SK-N-SH (cell line): ENCODE measurements at regions not wholly inside any gene's neighbourhood (a gene's known extent, or its start where the extent isn't known, plus 50 kb on each side); places are given as distances from the start of the nearest gene placed in this dataset.

Experiments
- CTCF ChIA-PET: fragments of 300-600, 350-600 bp; formaldehyde crosslinking; extraction: SDS; loops from one replicate; lab custom pipeline; 2021; lab: Yijun Ruan, JAX
- POLR2A ChIA-PET: fragments of 350-600 bp; sonication (Branson Sonifier 250); formaldehyde crosslinking; extraction: SDS; loops from one replicate; lab custom pipeline; 2020; ENCODE audit warnings: antibody characterized with exemption, inconsistent platforms; lab: Yijun Ruan, JAX
- DNase-seq: peaks from one replicate; pipeline ENCODE4 v3.0.0; 2012
- H2AFZ ChIP-seq: fragments of 200-600 bp; sonication (generic); 2 replicates; pipeline ENCODE4 v1.8.1; 2016; ENCODE audit warnings: antibody characterized with exemption, mild to moderate bottlenecking, low read depth
- H3F3A ChIP-seq: fragments of 200-600 bp; sonication (generic); replicated peaks from 2 replicates; pipeline ENCODE3; 2016; ENCODE audit warnings: antibody characterized with exemption, mild to moderate bottlenecking; ENCODE audit not compliant: insufficient read depth
- H3K27ac ChIP-seq, 2 experiments: fragments of 200-500 bp in 1 of 2; fragments of 200-600 bp in 1 of 2; sonication (Bioruptor generic) in 1 of 2; sonication (generic), shearing (Covaris generic) in 1 of 2; 2 replicates each; pipeline versions ENCODE4 v1.5.1 to v1.6.1; 2014 to 2016; ENCODE audit warnings: low read depth in 2 of 2, inconsistent platforms in 1 of 2, low read length in 1 of 2, mild to moderate bottlenecking in 1 of 2, mixed read lengths in 1 of 2
- H3K27me3 ChIP-seq: fragments of 200-600 bp; sonication (generic), shearing (Covaris generic); 2 replicates; pipeline ENCODE4 v1.6.1; 2016; ENCODE audit warnings: mixed run types; ENCODE audit not compliant: insufficient read depth
- H3K36me3 ChIP-seq, 2 experiments: fragments of 200-500 bp in 1 of 2; fragments of 200-600 bp in 1 of 2; sonication (Bioruptor generic) in 1 of 2; sonication (generic) in 1 of 2; replicated peaks in 1 of 2; 2 replicates each; pipeline versions ENCODE3 to v1.5.1; 2014 to 2016; ENCODE audit warnings: low read length in 1 of 2, mild to moderate bottlenecking in 1 of 2; ENCODE audit not compliant: insufficient read depth in 2 of 2, control insufficient read depth in 1 of 2
- H3K4me1 ChIP-seq, 2 experiments: fragments of 200-500 bp in 1 of 2; fragments of 200-600 bp in 1 of 2; sonication (Bioruptor generic) in 1 of 2; sonication (generic), shearing (Covaris generic) in 1 of 2; 2 replicates each; pipeline versions ENCODE4 v1.5.1 to v1.6.1; 2014 to 2016; ENCODE audit warnings: low read depth in 1 of 2, low read length in 1 of 2, mixed run types in 1 of 2; ENCODE audit not compliant: insufficient read depth in 2 of 2, control insufficient read depth in 1 of 2
- H3K4me2 ChIP-seq: fragments of 200-600 bp; sonication (generic), shearing (Covaris generic); 2 replicates; pipeline ENCODE4 v1.6.1; 2017; ENCODE audit warnings: mixed run types
- H3K4me3 ChIP-seq, 2 experiments: fragments of 200-500 bp in 1 of 2; fragments of 200-600 bp in 1 of 2; sonication (Bioruptor generic) in 1 of 2; sonication (generic), shearing (Covaris generic) in 1 of 2; 2 replicates each; pipeline versions ENCODE4 v1.5.1 to v1.8.1; 2014 to 2016; ENCODE audit warnings: low read depth in 2 of 2, inconsistent platforms in 1 of 2, low read length in 1 of 2, mild to moderate bottlenecking in 1 of 2, mixed read lengths in 1 of 2, moderate library complexity in 1 of 2
- H3K79me2 ChIP-seq: fragments of 200-600 bp; sonication (generic); 2 replicates; pipeline ENCODE4 v1.8.1; 2017; ENCODE audit warnings: mild to moderate bottlenecking; ENCODE audit not compliant: insufficient read depth
- H3K9ac ChIP-seq: fragments of 200-600 bp; sonication (generic); 2 replicates; pipeline ENCODE4 v1.6.1; 2017; ENCODE audit warnings: mixed run types
- H3K9me2 ChIP-seq: fragments of 200-600 bp; sonication (generic); 2 replicates; pipeline ENCODE4 v1.6.1; 2017; ENCODE audit warnings: mixed run types
- H3K9me3 ChIP-seq: fragments of 200-600 bp; sonication (generic); 2 replicates; pipeline ENCODE4 v1.6.1; 2017; ENCODE audit warnings: mixed run types, mild to moderate bottlenecking, moderate library complexity
- H4K20me1 ChIP-seq: fragments of 200-600 bp; sonication (generic); 2 replicates; pipeline ENCODE4 v1.6.1; 2017; ENCODE audit warnings: mild to moderate bottlenecking, mixed run types; ENCODE audit not compliant: insufficient read depth
- CHD2 ChIP-seq: fragments of 150-350 bp; IDR thresholded peaks from 2 replicates; pipeline ENCODE4 v1.6.1; 2018; ENCODE audit warnings: low read length; ENCODE audit not compliant: partially characterized antibody
- EZH2phosphoT487 ChIP-seq: fragments of 200-600 bp; sonication (generic); IDR thresholded peaks from 2 replicates; pipeline ENCODE4 v1.6.1; 2017; ENCODE audit warnings: low read depth, mixed run types, mild to moderate bottlenecking, antibody characterized with exemption, moderate library complexity, borderline replicate concordance
- FOSL2 ChIP-seq: IDR thresholded peaks from 2 replicates; pipeline ENCODE4 v1.4.0; 2012; ENCODE audit warnings: low read depth, mild to moderate bottlenecking, moderate library complexity, borderline replicate concordance
- FOXJ3 ChIP-seq: sonication (generic); formaldehyde crosslinking; IDR thresholded peaks from 2 replicates; pipeline ENCODE4 v1.5.1; 2020; ENCODE audit warnings: mild to moderate bottlenecking, missing genetic modification reagents
- GABPA ChIP-seq: IDR thresholded peaks from 2 replicates; pipeline ENCODE4 v1.4.0; 2012; ENCODE audit warnings: low read depth, mild to moderate bottlenecking
- MEF2A ChIP-seq: IDR thresholded peaks from 2 replicates; pipeline ENCODE4 v1.4.0; 2012; ENCODE audit warnings: low read depth, borderline replicate concordance
- MXI1 ChIP-seq: IDR thresholded peaks from 2 replicates; pipeline ENCODE4 v1.6.1; 2012; ENCODE audit warnings: mild to moderate bottlenecking, low read depth, low read length, improper control_type of control experiment
- POLR2AphosphoS5 ChIP-seq: IDR thresholded peaks from 2 replicates; pipeline ENCODE4 v1.6.1; 2012; ENCODE audit warnings: low read depth, low read length
- RAD21 ChIP-seq: IDR thresholded peaks from 2 replicates; pipeline ENCODE4 v1.6.1; 2012; ENCODE audit warnings: mild to moderate bottlenecking, low read length
- REST ChIP-seq: IDR thresholded peaks from 2 replicates; pipeline ENCODE4 v1.6.1; 2012; ENCODE audit warnings: mild to moderate bottlenecking, low read depth, low read length, moderate library complexity
- RXRA ChIP-seq: IDR thresholded peaks from 2 replicates; pipeline ENCODE4 v1.4.0; 2012; ENCODE audit warnings: low read depth, mild to moderate bottlenecking, borderline replicate concordance
- SIN3A ChIP-seq: IDR thresholded peaks from 2 replicates; pipeline ENCODE4 v1.6.1; 2012; ENCODE audit warnings: low read depth, mild to moderate bottlenecking, low read length, moderate library complexity, borderline replicate concordance
- SMC3 ChIP-seq: IDR thresholded peaks from 2 replicates; pipeline ENCODE4 v1.6.1; 2012; ENCODE audit warnings: low read depth, low read length, improper control_type of control experiment
- TAF1 ChIP-seq: IDR thresholded peaks from 2 replicates; pipeline ENCODE4 v1.6.1; 2012; ENCODE audit warnings: low read depth, mild to moderate bottlenecking, low read length, moderate library complexity, borderline replicate concordance
- TEAD4 ChIP-seq: IDR thresholded peaks from 2 replicates; pipeline ENCODE4 v1.4.0; 2012; ENCODE audit warnings: mild to moderate bottlenecking, borderline replicate concordance; ENCODE audit not compliant: insufficient read depth
- USF1 ChIP-seq: IDR thresholded peaks from 2 replicates; pipeline ENCODE4 v1.4.0; 2012; ENCODE audit warnings: low read depth, borderline replicate concordance
- USF2 ChIP-seq: fragments of 150-350 bp; IDR thresholded peaks from 2 replicates; pipeline ENCODE4 v1.6.1; 2017; ENCODE audit warnings: antibody characterized with exemption, low read length, low read depth, borderline replicate concordance
- WGBS: methylation state at CpG from one replicate; pipeline ENCODE4 v1.1.6; 2017; ENCODE audit warnings: low lambda C conversion rate; 5-methylcytosine and 5-hydroxymethylcytosine counted together
- TF ChIP-seq, protein P1 (sequence below): IDR thresholded peaks from 2 replicates; pipeline ENCODE4 v1.4.0; 2012; ENCODE audit warnings: low read depth, borderline replicate concordance
- TF ChIP-seq, protein P2 (sequence below): fragments of 200-600 bp; sonication (generic); IDR thresholded peaks from 2 replicates; pipeline ENCODE4 v1.6.1; 2017; ENCODE audit warnings: antibody characterized with exemption, mild to moderate bottlenecking, moderate library complexity

GRCh38 chr6:137414599-137414998 lies 79.6 kb downstream of the OLIG3 start (continued):
- TF ChIP-seq, protein P1, sequence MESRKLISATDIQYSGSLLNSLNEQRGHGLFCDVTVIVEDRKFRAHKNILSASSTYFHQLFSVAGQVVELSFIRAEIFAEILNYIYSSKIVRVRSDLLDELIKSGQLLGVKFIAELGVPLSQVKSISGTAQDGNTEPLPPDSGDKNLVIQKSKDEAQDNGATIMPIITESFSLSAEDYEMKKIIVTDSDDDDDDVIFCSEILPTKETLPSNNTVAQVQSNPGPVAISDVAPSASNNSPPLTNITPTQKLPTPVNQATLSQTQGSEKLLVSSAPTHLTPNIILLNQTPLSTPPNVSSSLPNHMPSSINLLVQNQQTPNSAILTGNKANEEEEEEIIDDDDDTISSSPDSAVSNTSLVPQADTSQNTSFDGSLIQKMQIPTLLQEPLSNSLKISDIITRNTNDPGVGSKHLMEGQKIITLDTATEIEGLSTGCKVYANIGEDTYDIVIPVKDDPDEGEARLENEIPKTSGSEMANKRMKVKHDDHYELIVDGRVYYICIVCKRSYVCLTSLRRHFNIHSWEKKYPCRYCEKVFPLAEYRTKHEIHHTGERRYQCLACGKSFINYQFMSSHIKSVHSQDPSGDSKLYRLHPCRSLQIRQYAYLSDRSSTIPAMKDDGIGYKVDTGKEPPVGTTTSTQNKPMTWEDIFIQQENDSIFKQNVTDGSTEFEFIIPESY: no peak
- TF ChIP-seq MXI1 (no peak), SIN3A (no peak), FOSL2 (no peak), SMC3 (no peak)

DNA sequence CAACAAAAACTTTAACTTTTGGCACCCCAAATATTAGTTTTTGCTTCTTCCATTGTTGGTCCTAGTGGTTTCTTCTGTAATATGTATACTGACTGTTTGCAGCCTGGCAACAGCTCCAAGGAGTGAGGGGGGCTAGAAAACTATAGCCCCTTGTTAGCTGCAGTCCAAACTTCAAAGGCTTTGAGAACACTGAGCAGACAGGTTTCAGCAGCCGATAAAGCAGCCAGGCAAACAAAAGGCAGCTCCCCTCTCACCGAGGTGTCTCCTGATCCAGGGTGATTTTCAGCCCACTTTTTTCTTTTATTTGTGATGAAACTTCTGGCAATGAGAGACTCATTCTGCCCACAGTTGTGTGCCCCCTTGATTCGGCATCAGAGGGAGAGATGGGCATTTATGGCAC lies 80.7 kb downstream of the OLIG3 start:
- no peaks in the 10 kb centered on the region for H3K9me2 ChIP-seq
- H2AFZ ChIP-seq: no peak overlapping the region
- H3K4me3 ChIP-seq: no peak overlapping the region
- H3K79me2 ChIP-seq: no peaks in the 10 kb centered on the region
- no peak overlapping the region for H3K9ac ChIP-seq
- H3K36me3 ChIP-seq: no peaks in the 10 kb centered on the region
- ChIA-PET CTCF (interaction anchor here (1.4 kb wide), 1 partner anchor 14 kb away, joined by 4 read pairs; no protein-coding TSS in a partner anchor), POLR2A (no interaction called here)
- no peaks in the 10 kb centered on the region for H4K20me1 ChIP-seq
- no peak overlapping the region for H3K27ac ChIP-seq
- H3K4me2 ChIP-seq: no peak overlapping the region
- no peaks in the 10 kb centered on the region; a peak in 1 of 4 replicates for H3K4me1 ChIP-seq
- DNase-seq: no peak
- WGBS: 8% methylated on average over 3 of the region's 3 CpGs
- TF ChIP-seq SMC3: no peak
- TF ChIP-seq TAF1: no peak
- TF ChIP-seq USF1: no peak
- TF ChIP-seq TEAD4: no peak
- TF ChIP-seq FOXJ3 (CRISPR knock-in tag): no peak
- TF ChIP-seq EZH2phosphoT487: no peak
- no peak for TF ChIP-seq CHD2
- TF ChIP-seq GABPA: no peak
- no peak for TF ChIP-seq REST
- no peak for TF ChIP-seq POLR2AphosphoS5
- no peak for TF ChIP-seq MEF2A
- no peak for TF ChIP-seq RXRA
- no peak for TF ChIP-seq USF2
- TF ChIP-seq, protein P2, sequence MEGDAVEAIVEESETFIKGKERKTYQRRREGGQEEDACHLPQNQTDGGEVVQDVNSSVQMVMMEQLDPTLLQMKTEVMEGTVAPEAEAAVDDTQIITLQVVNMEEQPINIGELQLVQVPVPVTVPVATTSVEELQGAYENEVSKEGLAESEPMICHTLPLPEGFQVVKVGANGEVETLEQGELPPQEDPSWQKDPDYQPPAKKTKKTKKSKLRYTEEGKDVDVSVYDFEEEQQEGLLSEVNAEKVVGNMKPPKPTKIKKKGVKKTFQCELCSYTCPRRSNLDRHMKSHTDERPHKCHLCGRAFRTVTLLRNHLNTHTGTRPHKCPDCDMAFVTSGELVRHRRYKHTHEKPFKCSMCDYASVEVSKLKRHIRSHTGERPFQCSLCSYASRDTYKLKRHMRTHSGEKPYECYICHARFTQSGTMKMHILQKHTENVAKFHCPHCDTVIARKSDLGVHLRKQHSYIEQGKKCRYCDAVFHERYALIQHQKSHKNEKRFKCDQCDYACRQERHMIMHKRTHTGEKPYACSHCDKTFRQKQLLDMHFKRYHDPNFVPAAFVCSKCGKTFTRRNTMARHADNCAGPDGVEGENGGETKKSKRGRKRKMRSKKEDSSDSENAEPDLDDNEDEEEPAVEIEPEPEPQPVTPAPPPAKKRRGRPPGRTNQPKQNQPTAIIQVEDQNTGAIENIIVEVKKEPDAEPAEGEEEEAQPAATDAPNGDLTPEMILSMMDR: no peak
- TF ChIP-seq, protein P1: no peak
- no peak for TF ChIP-seq RAD21
- H3F3A ChIP-seq: no peaks in the 10 kb centered on the region
- no peaks in the 10 kb centered on the region; the same call in 1 of the 2 replicates for H3K27me3 ChIP-seq
- H3K9me3 ChIP-seq: no peaks in the 10 kb centered on the region
